GM12878 (cell line): ENCODE measurements at regions not wholly inside any gene's neighbourhood (a gene's known extent, or its start where the extent isn't known, plus 50 kb on each side); places are given as distances from the start of the nearest gene placed in this dataset.

ENCODE experiments used
- ATAC-seq: fragments of 200-7000 bp; cut with Tn5 transposase; 3 replicates; pipeline ENCODE4 v1.9.1; 2020; ENCODE audit warnings: mild to moderate bottlenecking, moderate library complexity
- BruUV-seq: library from RNA; stranded (reverse); fragments of 400-500 nt; replicated peaks from 2 replicates; lab custom pipeline; 2021; lab: Mats Ljungman, UMichigan
- CTCF ChIA-PET: fragments of 300-600 bp; sonication (Branson Sonifier 250); formaldehyde crosslinking; extraction: SDS; loops from one replicate; lab custom pipeline; 2021; ENCODE audit warnings: inconsistent platforms; lab: Yijun Ruan, JAX
- POLR2A ChIA-PET: fragments of 350-600 bp; formaldehyde crosslinking; extraction: SDS; loops from one replicate; lab custom pipeline; 2021; ENCODE audit warnings: inconsistent platforms; lab: Charles Lee
- RAD21 ChIA-PET: fragments of 300-600 bp; sonication (Branson Sonifier 250); formaldehyde crosslinking; loops from one replicate; lab custom pipeline; 2023; ENCODE audit warnings: antibody characterized with exemption; ENCODE audit not compliant: unreplicated experiment; lab: Charles Lee
- SMC1A ChIA-PET: fragments of 300-600 bp; sonication (Branson Sonifier 250); formaldehyde crosslinking; loops from one replicate; lab custom pipeline; 2023; ENCODE audit not compliant: unreplicated experiment, uncharacterized antibody; lab: Charles Lee
- DNase-seq: peaks from one replicate; pipeline ENCODE4 v3.0.0-alpha.2; 2011; ENCODE audit warnings: low read depth, low spot score
- FAIRE-seq: peaks from 3 replicates; lab custom pipeline; 2011; peaks lifted over from hg19 to GRCh38; lab: Jason Lieb, UNC
- H2AFZ ChIP-seq: 2 replicates; pipeline ENCODE4 v1.6.0; 2011; ENCODE audit warnings: low read depth, low read length, control low read depth; ENCODE audit not compliant: control insufficient read depth
- H3K27ac ChIP-seq: 2 replicates; pipeline ENCODE4 v1.5.1; 2011; ENCODE audit warnings: control low read depth; ENCODE audit not compliant: control insufficient read depth, insufficient read depth
- H3K27me3 ChIP-seq, 2 experiments: replicated peaks in 1 of 2; 2 replicates each; pipeline versions ENCODE4 v1.6.0 to v1.6.1; 2011; ENCODE audit warnings: low read length in 1 of 2; ENCODE audit not compliant: control insufficient read depth in 2 of 2, insufficient read depth in 2 of 2
- H3K36me3 ChIP-seq, 2 experiments: 2 replicates each; pipeline ENCODE4 v1.5.1; 2011; ENCODE audit warnings: low read length in 1 of 2; ENCODE audit not compliant: control insufficient read depth in 2 of 2, insufficient read depth in 2 of 2
- H3K4me1 ChIP-seq: 2 replicates; pipeline ENCODE4 v1.6.1; 2011; ENCODE audit warnings: mild to moderate bottlenecking, low read length, moderate library complexity, mixed read lengths; ENCODE audit not compliant: control insufficient read depth, insufficient read depth
- H3K4me2 ChIP-seq: 2 replicates; pipeline ENCODE4 v1.6.0; 2011; ENCODE audit warnings: control low read depth; ENCODE audit not compliant: control insufficient read depth, insufficient read depth
- H3K4me3 ChIP-seq: fragments of 200-600 bp; sonication (generic); 2 replicates; pipeline ENCODE4 v1.5.1; 2016
- H3K79me2 ChIP-seq: 2 replicates; pipeline ENCODE4 v1.6.0; 2011; ENCODE audit warnings: low read length; ENCODE audit not compliant: control insufficient read depth, insufficient read depth
- H3K9ac ChIP-seq: 2 replicates; pipeline ENCODE4 v1.8.0; 2011; ENCODE audit warnings: low read length, control low read depth, mixed read lengths; ENCODE audit not compliant: control insufficient read depth, insufficient read depth
- H3K9me3 ChIP-seq: replicated peaks from 3 replicates; pipeline ENCODE4 v1.5.1; 2011; ENCODE audit warnings: mild to moderate bottlenecking, low read length; ENCODE audit not compliant: control insufficient read depth, insufficient read depth
- H4K20me1 ChIP-seq: 2 replicates; pipeline ENCODE4 v1.6.0; 2011; ENCODE audit not compliant: control insufficient read depth, insufficient read depth
- FOS ChIP-seq: IDR thresholded peaks from 3 replicates; pipeline ENCODE4 v1.6.1; 2011; ENCODE audit warnings: borderline replicate concordance; ENCODE audit not compliant: insufficient read length; ENCODE audit errors: extremely low read depth
- FOXM1 ChIP-seq: IDR thresholded peaks from 2 replicates; pipeline ENCODE4 v1.6.1; 2012; ENCODE audit warnings: low read depth, mild to moderate bottlenecking, inconsistent platforms, low read length, moderate library complexity
- KAT2A ChIP-seq: conservative IDR thresholded peaks from 2 replicates; pipeline ENCODE4 v1.6.1; 2011; ENCODE audit warnings: low read depth, low read length; ENCODE audit not compliant: control insufficient read depth
- RAD21 ChIP-seq: IDR thresholded peaks from 2 replicates; pipeline ENCODE4 v1.6.1; 2011; ENCODE audit warnings: mild to moderate bottlenecking, low read depth, low read length, moderate library complexity; ENCODE audit not compliant: insufficient read depth
- RELA ChIP-seq: fragments of 450-650 bp; IDR thresholded peaks from 2 replicates; pipeline ENCODE4 v1.8.0; 2014; ENCODE audit warnings: borderline replicate concordance; ENCODE audit not compliant: partially characterized antibody
- TAF1 ChIP-seq: IDR thresholded peaks from 2 replicates; pipeline ENCODE4 v1.6.1; 2011; ENCODE audit warnings: mild to moderate bottlenecking, low read depth, low read length, borderline replicate concordance
- TCF12 ChIP-seq: IDR thresholded peaks from 2 replicates; pipeline ENCODE4 v1.6.1; 2011; ENCODE audit warnings: low read depth, mild to moderate bottlenecking, low read length
- TCF7 ChIP-seq: IDR thresholded peaks from 2 replicates; pipeline ENCODE4 v1.6.1; 2014; ENCODE audit warnings: antibody characterized with exemption, borderline replicate concordance
- in situ Hi-C: fragments of 300-500 bp; cut with MboI; formaldehyde crosslinking; loops from 9 replicates; pipeline ENCODE4 v1.14.3; 2018; ENCODE audit warnings: mixed read lengths
- intact Hi-C: fragments of 100-400 bp; cut with micrococcal nuclease; formaldehyde crosslinking; loops from one replicate; pipeline ENCODE4 v1.14.2; 2022; ENCODE audit not compliant: unreplicated experiment

GRCh38 chr4:156347412-156348075, 393.9 kb upstream of the CTSO start (continued):
- no peak for TF ChIP-seq TCF7
- TF ChIP-seq, all 136 proteins: peak for 0

- H3K4me2 ChIP-seq, result no peak overlapping the region
- BruUV-seq, result no TSS peak
- no peak overlapping the region for H3K9ac ChIP-seq
- ChIA-PET RAD21 (no interaction called here), CTCF (interaction anchor here (1.1 to 1.2 kb wide), 2 partner anchors 8 to 34 kb away, joined by 3 to 5 read pairs; no protein-coding TSS in a partner anchor), POLR2A (no interaction called here), SMC1A (no interaction called here)
- H3K27me3 ChIP-seq, result no peaks in the 10 kb centered on the region
- H4K20me1 ChIP-seq, result no peaks in the 10 kb centered on the region
- H3K79me2 ChIP-seq, result no peaks in the 10 kb centered on the region
- no peaks in the 10 kb centered on the region for H3K4me1 ChIP-seq
- DNase-seq, result no peak
- H3K4me3 ChIP-seq, result no peak overlapping the region
- no peak for ATAC-seq
- H3K27ac ChIP-seq, result no peak overlapping the region
- no peaks in the 10 kb centered on the region for H3K9me3 ChIP-seq
- no peak for FAIRE-seq
- intact Hi-C loops, result no loop called here
- H2AFZ ChIP-seq, result no peak overlapping the region
- in situ Hi-C loops, result no loop called here
- H3K36me3 ChIP-seq, result no peaks in the 10 kb centered on the region
- TF ChIP-seq FOS, result no peak
- TF ChIP-seq RAD21, result no peak
- TF ChIP-seq FOXM1, result no peak
- TF ChIP-seq RELA, result no peak
- no peak for TF ChIP-seq KAT2A
- TF ChIP-seq TAF1, result no peak
- TF ChIP-seq TCF12, result no peak
These were observed 393.3 kb upstream of the CTSO start for GRCh38 chr4:156346959-156347385.
